ENCODE measurements at regions not wholly inside any gene's neighbourhood (a gene's known extent, or its start where the extent isn't known, plus 50 kb on each side); places are given as distances from the start of the nearest gene placed in this dataset.

DNA sequence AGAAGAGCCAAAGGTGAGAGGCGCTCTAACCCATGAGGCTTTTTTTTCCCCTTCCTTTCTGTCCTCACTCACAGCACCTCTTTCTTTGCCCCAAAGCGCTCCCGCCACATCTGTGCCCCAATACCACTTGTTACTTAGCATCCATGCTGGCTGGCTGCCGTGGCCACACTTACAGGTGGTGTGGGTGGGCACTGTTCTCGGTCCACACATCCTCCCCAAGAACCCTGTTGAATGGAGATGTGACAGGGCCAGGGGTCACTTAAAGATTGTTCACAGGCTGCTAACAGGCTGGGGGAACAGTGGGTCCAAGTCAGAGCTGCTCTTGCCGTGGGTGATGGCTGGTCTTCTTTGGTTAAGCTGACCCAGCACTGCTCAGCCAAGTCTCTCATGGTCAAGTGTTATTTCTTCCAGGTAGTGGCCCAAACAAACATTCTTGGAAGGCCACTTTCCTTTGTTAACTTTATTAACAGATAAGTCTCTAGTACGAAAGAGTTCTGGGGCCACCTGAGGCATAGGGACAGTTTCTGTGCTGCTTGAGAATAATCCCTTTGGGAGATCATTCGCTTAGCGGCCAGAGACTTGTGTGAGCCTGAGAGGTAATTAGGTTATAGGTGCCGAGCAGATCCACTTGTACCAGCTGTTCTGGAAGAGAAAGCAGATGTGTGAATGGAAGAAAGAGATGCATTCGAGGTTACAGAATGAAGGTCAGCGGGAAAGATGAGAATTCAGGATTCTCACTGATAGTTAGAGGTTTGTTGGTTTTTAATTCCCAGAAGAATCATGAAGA is 62.6 kb upstream of the IRF2BP2 start:
- DNase-seq (ENCODE audit: low read depth in 1 of 2, low spot score in 1 of 2), result no peak
- Histone ChIP-seq H3K4me3 (replicated peaks; ENCODE audit: insufficient read depth, low read length) (no peak overlapping the region), H3K27ac (replicated peaks) (no peak overlapping the region), H3K27me3 (ENCODE audit: insufficient read depth, poor library complexity, severe bottlenecking) (no peaks in the 10 kb centered on the region)
- TF ChIP-seq, protein P1, sequence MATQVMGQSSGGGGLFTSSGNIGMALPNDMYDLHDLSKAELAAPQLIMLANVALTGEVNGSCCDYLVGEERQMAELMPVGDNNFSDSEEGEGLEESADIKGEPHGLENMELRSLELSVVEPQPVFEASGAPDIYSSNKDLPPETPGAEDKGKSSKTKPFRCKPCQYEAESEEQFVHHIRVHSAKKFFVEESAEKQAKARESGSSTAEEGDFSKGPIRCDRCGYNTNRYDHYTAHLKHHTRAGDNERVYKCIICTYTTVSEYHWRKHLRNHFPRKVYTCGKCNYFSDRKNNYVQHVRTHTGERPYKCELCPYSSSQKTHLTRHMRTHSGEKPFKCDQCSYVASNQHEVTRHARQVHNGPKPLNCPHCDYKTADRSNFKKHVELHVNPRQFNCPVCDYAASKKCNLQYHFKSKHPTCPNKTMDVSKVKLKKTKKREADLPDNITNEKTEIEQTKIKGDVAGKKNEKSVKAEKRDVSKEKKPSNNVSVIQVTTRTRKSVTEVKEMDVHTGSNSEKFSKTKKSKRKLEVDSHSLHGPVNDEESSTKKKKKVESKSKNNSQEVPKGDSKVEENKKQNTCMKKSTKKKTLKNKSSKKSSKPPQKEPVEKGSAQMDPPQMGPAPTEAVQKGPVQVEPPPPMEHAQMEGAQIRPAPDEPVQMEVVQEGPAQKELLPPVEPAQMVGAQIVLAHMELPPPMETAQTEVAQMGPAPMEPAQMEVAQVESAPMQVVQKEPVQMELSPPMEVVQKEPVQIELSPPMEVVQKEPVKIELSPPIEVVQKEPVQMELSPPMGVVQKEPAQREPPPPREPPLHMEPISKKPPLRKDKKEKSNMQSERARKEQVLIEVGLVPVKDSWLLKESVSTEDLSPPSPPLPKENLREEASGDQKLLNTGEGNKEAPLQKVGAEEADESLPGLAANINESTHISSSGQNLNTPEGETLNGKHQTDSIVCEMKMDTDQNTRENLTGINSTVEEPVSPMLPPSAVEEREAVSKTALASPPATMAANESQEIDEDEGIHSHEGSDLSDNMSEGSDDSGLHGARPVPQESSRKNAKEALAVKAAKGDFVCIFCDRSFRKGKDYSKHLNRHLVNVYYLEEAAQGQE (IDR thresholded peaks at IDR 0.05; ENCODE audit: insufficient replicate concordance, low read depth), result no peak
- TF ChIP-seq, protein P2, sequence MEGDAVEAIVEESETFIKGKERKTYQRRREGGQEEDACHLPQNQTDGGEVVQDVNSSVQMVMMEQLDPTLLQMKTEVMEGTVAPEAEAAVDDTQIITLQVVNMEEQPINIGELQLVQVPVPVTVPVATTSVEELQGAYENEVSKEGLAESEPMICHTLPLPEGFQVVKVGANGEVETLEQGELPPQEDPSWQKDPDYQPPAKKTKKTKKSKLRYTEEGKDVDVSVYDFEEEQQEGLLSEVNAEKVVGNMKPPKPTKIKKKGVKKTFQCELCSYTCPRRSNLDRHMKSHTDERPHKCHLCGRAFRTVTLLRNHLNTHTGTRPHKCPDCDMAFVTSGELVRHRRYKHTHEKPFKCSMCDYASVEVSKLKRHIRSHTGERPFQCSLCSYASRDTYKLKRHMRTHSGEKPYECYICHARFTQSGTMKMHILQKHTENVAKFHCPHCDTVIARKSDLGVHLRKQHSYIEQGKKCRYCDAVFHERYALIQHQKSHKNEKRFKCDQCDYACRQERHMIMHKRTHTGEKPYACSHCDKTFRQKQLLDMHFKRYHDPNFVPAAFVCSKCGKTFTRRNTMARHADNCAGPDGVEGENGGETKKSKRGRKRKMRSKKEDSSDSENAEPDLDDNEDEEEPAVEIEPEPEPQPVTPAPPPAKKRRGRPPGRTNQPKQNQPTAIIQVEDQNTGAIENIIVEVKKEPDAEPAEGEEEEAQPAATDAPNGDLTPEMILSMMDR (IDR thresholded peaks at IDR 0.05; ENCODE audit: insufficient read depth, low read length), result no peak
- TF ChIP-seq SPI1 (IDR thresholded peaks at IDR 0.05; ENCODE audit: borderline replicate concordance, low read depth) (no peak), POLR2AphosphoS5 (IDR thresholded peaks at IDR 0.05; ENCODE audit: low read depth) (no peak), GABPA (IDR thresholded peaks at IDR 0.05; ENCODE audit: low read depth) (no peak)

DNA sequence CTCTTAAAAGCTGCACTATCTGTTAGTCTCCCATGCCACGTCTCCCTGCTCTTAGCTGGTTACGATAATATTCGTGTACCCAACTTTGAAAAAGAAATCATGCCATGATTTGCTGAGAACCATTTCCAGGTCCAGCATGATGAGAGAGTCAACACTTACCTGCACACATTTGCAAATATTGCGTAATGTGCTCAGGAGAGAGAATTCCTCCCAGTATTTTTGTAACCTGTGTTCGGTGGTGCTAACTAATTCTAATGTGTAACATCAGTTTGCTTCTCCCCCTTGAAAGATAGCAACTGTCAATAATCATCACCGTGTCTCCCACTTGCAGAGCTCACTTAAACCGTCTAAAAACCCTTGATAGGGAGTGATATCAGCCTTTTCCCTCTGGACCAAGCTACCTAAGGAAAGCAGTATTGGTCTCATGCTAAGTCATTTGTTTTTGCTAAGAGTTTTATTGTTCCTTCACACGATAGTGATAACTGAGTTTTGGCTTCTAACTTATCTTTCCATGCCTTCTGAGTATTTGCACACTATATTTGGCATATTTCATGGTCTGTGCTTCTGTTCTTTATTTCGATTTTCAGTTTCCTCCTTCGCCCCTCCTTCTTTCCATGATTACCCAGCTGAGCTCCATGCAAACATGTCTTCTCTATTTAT is 61.1 kb upstream of the IRF2BP2 start:
- Histone ChIP-seq H3K4me3 (replicated peaks; ENCODE audit: insufficient read depth, low read length) (no peak overlapping the region), H3K27me3 (ENCODE audit: insufficient read depth, poor library complexity, severe bottlenecking) (no peaks in the 10 kb centered on the region), H3K27ac (replicated peaks) (no peak overlapping the region)
- no peak for TF ChIP-seq GABPA (IDR thresholded peaks at IDR 0.05; ENCODE audit: low read depth)
- no peak for DNase-seq (ENCODE audit: low read depth in 1 of 2, low spot score in 1 of 2)

DNA sequence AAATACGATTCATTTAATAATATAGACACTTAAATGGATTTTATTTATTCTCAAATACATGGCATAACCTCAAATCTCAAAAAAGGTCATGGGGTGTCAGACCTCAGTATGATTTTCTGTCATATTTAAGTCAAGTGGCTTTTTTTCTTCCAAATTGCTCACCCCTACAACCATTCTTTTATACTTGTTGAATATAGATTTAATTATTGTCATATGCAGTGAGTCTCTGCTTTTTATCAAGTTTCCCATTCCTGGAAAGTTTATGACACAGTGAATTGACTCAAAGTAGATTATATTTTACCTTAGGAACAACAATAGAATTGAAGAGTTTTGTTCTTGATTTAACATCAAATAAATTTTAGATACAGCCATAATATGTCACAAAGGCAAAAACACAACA is 59.5 kb upstream of the IRF2BP2 start:
- TF ChIP-seq SPI1 (IDR thresholded peaks at IDR 0.05; ENCODE audit: borderline replicate concordance, low read depth) (no peak), POLR2AphosphoS5 (IDR thresholded peaks at IDR 0.05; ENCODE audit: low read depth) (no peak), GABPA (IDR thresholded peaks at IDR 0.05; ENCODE audit: low read depth) (no peak)
- TF ChIP-seq, protein P2 (IDR thresholded peaks at IDR 0.05; ENCODE audit: insufficient read depth, low read length), result no peak
- TF ChIP-seq, protein P1 (IDR thresholded peaks at IDR 0.05; ENCODE audit: insufficient replicate concordance, low read depth), result no peak
- no peaks in the 10 kb centered on the region for H3K27me3 ChIP-seq (ENCODE audit: insufficient read depth, poor library complexity, severe bottlenecking)
- H3K4me3 ChIP-seq (replicated peaks; ENCODE audit: insufficient read depth, low read length), result no peak overlapping the region
- DNase-seq (ENCODE audit: low read depth in 1 of 2, low spot score in 1 of 2), result no peak
- no peak overlapping the region for H3K27ac ChIP-seq (replicated peaks)

DNA sequence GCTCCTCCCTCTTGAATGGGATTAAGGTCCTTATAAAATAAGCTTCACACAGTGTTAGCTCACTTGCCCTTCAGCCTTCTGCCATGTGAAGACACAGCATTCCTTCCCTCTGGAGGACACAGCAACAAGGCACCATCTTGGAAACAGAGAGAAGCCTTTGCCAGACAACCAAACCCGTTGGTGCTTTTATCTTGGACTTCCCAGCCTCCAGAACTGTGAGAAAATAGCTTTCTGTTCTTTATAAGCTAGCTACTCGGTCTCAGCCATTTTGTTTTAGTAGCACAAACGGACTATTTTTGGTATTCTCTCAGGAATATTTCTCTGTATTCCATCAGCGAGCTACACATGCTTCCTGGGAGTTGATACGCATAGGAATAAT is 58.6 kb upstream of the IRF2BP2 start:
- no peak for DNase-seq (ENCODE audit: low read depth in 1 of 2, low spot score in 1 of 2)
- no peak for TF ChIP-seq GABPA (IDR thresholded peaks at IDR 0.05; ENCODE audit: low read depth)
- TF ChIP-seq, protein P1 (IDR thresholded peaks at IDR 0.05; ENCODE audit: insufficient replicate concordance, low read depth), result no peak
- TF ChIP-seq, protein P2 (IDR thresholded peaks at IDR 0.05; ENCODE audit: insufficient read depth, low read length), result no peak
- TF ChIP-seq SPI1 (IDR thresholded peaks at IDR 0.05; ENCODE audit: borderline replicate concordance, low read depth), result no peak
- no peak for TF ChIP-seq POLR2AphosphoS5 (IDR thresholded peaks at IDR 0.05; ENCODE audit: low read depth)
- Histone ChIP-seq H3K4me3 (replicated peaks; ENCODE audit: insufficient read depth, low read length) (no peak overlapping the region), H3K27me3 (ENCODE audit: insufficient read depth, poor library complexity, severe bottlenecking) (no peaks in the 10 kb centered on the region), H3K27ac (replicated peaks) (no peak overlapping the region)

Measured in HL-60 (cell line).